Ecto neural progenitor cell (in vitro differentiated cells): ENCODE measurements at regions not wholly inside any gene's neighbourhood (a gene's known extent, or its start where the extent isn't known, plus 50 kb on each side); places are given as distances from the start of the nearest gene placed in this dataset.

ENCODE experiments used
- DNase-seq: peaks from one replicate; pipeline ENCODE4 v3.0.0-alpha.2; 2018; ENCODE audit warnings: low spot score

- no peak for DNase-seq
Measured at GRCh38 chr18:42401131-42401673, 446.2 kb downstream of the PIK3C3 start.

GRCh38 chr18:42404151-42404550 is 449.1 kb downstream of the PIK3C3 start:
- no peak for DNase-seq

- no peak for DNase-seq
Measured at GRCh38 chr18:42409005-42409404, 454.0 kb downstream of the PIK3C3 start.

- DNase-seq, result no peak
Measured at GRCh38 chr18:42412281-42412680, 457.2 kb downstream of the PIK3C3 start.

- no peak for DNase-seq
Measured at GRCh38 chr18:42412896-42413295, 457.9 kb downstream of the PIK3C3 start.

GRCh38 chr18:42413870-42414269 is 458.8 kb downstream of the PIK3C3 start:
- no peak for DNase-seq

GRCh38 chr18:42414756-42415454 is 459.9 kb downstream of the PIK3C3 start:
- DNase-seq, result no peak

- DNase-seq, result no peak
Measured at GRCh38 chr18:42417189-42417588, 462.2 kb downstream of the PIK3C3 start.

GRCh38 chr18:42418121-42418520 is 463.1 kb downstream of the PIK3C3 start:
- DNase-seq, result no peak

- no peak for DNase-seq
Measured at GRCh38 chr18:42425025-42425424, 470.0 kb downstream of the PIK3C3 start.

- DNase-seq, result no peak
Measured at GRCh38 chr18:42426496-42427015, 471.5 kb downstream of the PIK3C3 start.

- DNase-seq, result no peak
Measured at GRCh38 chr18:42429196-42429595, 474.2 kb downstream of the PIK3C3 start.

- no peak for DNase-seq
Measured at GRCh38 chr18:42436222-42436765, 481.3 kb downstream of the PIK3C3 start.

GRCh38 chr18:42437001-42437400 is 482.0 kb downstream of the PIK3C3 start:
- no peak for DNase-seq

GRCh38 chr18:42437646-42438045 is 482.6 kb downstream of the PIK3C3 start:
- no peak for DNase-seq

GRCh38 chr18:42442656-42443055 is 487.6 kb downstream of the PIK3C3 start:
- DNase-seq, result no peak

GRCh38 chr18:42444349-42444748 is 489.3 kb downstream of the PIK3C3 start:
- no peak for DNase-seq

GRCh38 chr18:42445359-42445758 is 490.3 kb downstream of the PIK3C3 start:
- DNase-seq, result no peak

GRCh38 chr18:42446195-42446594 is 491.2 kb downstream of the PIK3C3 start:
- DNase-seq, result no peak

- no peak for DNase-seq
Measured at GRCh38 chr18:42447688-42448087, 492.7 kb downstream of the PIK3C3 start.

- DNase-seq, result no peak
Measured at GRCh38 chr18:42458226-42458625, 503.2 kb downstream of the PIK3C3 start.

GRCh38 chr18:42459873-42460272 is 504.8 kb downstream of the PIK3C3 start:
- no peak for DNase-seq

GRCh38 chr18:42471885-42472284 is 516.9 kb downstream of the PIK3C3 start:
- DNase-seq, result no peak

GRCh38 chr18:42473611-42474010 is 518.6 kb downstream of the PIK3C3 start:
- DNase-seq, result no peak
